SK-N-SH (cell line): ENCODE measurements at regions not wholly inside any gene's neighbourhood (a gene's known extent, or its start where the extent isn't known, plus 50 kb on each side); places are given as distances from the start of the nearest gene placed in this dataset.

Experiments
- CTCF ChIA-PET: fragments of 300-600, 350-600 bp; formaldehyde crosslinking; extraction: SDS; loops from one replicate; lab custom pipeline; 2021; lab: Yijun Ruan, JAX
- POLR2A ChIA-PET: fragments of 350-600 bp; sonication (Branson Sonifier 250); formaldehyde crosslinking; extraction: SDS; loops from one replicate; lab custom pipeline; 2020; ENCODE audit warnings: antibody characterized with exemption, inconsistent platforms; lab: Yijun Ruan, JAX
- DNase-seq: peaks from one replicate; pipeline ENCODE4 v3.0.0; 2012
- H2AFZ ChIP-seq: fragments of 200-600 bp; sonication (generic); 2 replicates; pipeline ENCODE4 v1.8.1; 2016; ENCODE audit warnings: antibody characterized with exemption, mild to moderate bottlenecking, low read depth
- H3F3A ChIP-seq: fragments of 200-600 bp; sonication (generic); replicated peaks from 2 replicates; pipeline ENCODE3; 2016; ENCODE audit warnings: antibody characterized with exemption, mild to moderate bottlenecking; ENCODE audit not compliant: insufficient read depth
- H3K27ac ChIP-seq, 2 experiments: fragments of 200-500 bp in 1 of 2; fragments of 200-600 bp in 1 of 2; sonication (Bioruptor generic) in 1 of 2; sonication (generic), shearing (Covaris generic) in 1 of 2; 2 replicates each; pipeline versions ENCODE4 v1.5.1 to v1.6.1; 2014 to 2016; ENCODE audit warnings: low read depth in 2 of 2, inconsistent platforms in 1 of 2, low read length in 1 of 2, mild to moderate bottlenecking in 1 of 2, mixed read lengths in 1 of 2
- H3K27me3 ChIP-seq: fragments of 200-600 bp; sonication (generic), shearing (Covaris generic); 2 replicates; pipeline ENCODE4 v1.6.1; 2016; ENCODE audit warnings: mixed run types; ENCODE audit not compliant: insufficient read depth
- H3K36me3 ChIP-seq, 2 experiments: fragments of 200-500 bp in 1 of 2; fragments of 200-600 bp in 1 of 2; sonication (Bioruptor generic) in 1 of 2; sonication (generic) in 1 of 2; replicated peaks in 1 of 2; 2 replicates each; pipeline versions ENCODE3 to v1.5.1; 2014 to 2016; ENCODE audit warnings: low read length in 1 of 2, mild to moderate bottlenecking in 1 of 2; ENCODE audit not compliant: insufficient read depth in 2 of 2, control insufficient read depth in 1 of 2
- H3K4me1 ChIP-seq, 2 experiments: fragments of 200-500 bp in 1 of 2; fragments of 200-600 bp in 1 of 2; sonication (Bioruptor generic) in 1 of 2; sonication (generic), shearing (Covaris generic) in 1 of 2; 2 replicates each; pipeline versions ENCODE4 v1.5.1 to v1.6.1; 2014 to 2016; ENCODE audit warnings: low read depth in 1 of 2, low read length in 1 of 2, mixed run types in 1 of 2; ENCODE audit not compliant: insufficient read depth in 2 of 2, control insufficient read depth in 1 of 2
- H3K4me2 ChIP-seq: fragments of 200-600 bp; sonication (generic), shearing (Covaris generic); 2 replicates; pipeline ENCODE4 v1.6.1; 2017; ENCODE audit warnings: mixed run types
- H3K4me3 ChIP-seq, 2 experiments: fragments of 200-500 bp in 1 of 2; fragments of 200-600 bp in 1 of 2; sonication (Bioruptor generic) in 1 of 2; sonication (generic), shearing (Covaris generic) in 1 of 2; 2 replicates each; pipeline versions ENCODE4 v1.5.1 to v1.8.1; 2014 to 2016; ENCODE audit warnings: low read depth in 2 of 2, inconsistent platforms in 1 of 2, low read length in 1 of 2, mild to moderate bottlenecking in 1 of 2, mixed read lengths in 1 of 2, moderate library complexity in 1 of 2
- H3K79me2 ChIP-seq: fragments of 200-600 bp; sonication (generic); 2 replicates; pipeline ENCODE4 v1.8.1; 2017; ENCODE audit warnings: mild to moderate bottlenecking; ENCODE audit not compliant: insufficient read depth
- H3K9ac ChIP-seq: fragments of 200-600 bp; sonication (generic); 2 replicates; pipeline ENCODE4 v1.6.1; 2017; ENCODE audit warnings: mixed run types
- H3K9me2 ChIP-seq: fragments of 200-600 bp; sonication (generic); 2 replicates; pipeline ENCODE4 v1.6.1; 2017; ENCODE audit warnings: mixed run types
- H3K9me3 ChIP-seq: fragments of 200-600 bp; sonication (generic); 2 replicates; pipeline ENCODE4 v1.6.1; 2017; ENCODE audit warnings: mixed run types, mild to moderate bottlenecking, moderate library complexity
- H4K20me1 ChIP-seq: fragments of 200-600 bp; sonication (generic); 2 replicates; pipeline ENCODE4 v1.6.1; 2017; ENCODE audit warnings: mild to moderate bottlenecking, mixed run types; ENCODE audit not compliant: insufficient read depth
- CTCF ChIP-seq: fragments of 200-600 bp; sonication (generic); IDR thresholded peaks from 2 replicates; pipeline ENCODE4 v1.6.1; 2017; ENCODE audit warnings: antibody characterized with exemption, mild to moderate bottlenecking, moderate library complexity
- EZH2phosphoT487 ChIP-seq: fragments of 200-600 bp; sonication (generic); IDR thresholded peaks from 2 replicates; pipeline ENCODE4 v1.6.1; 2017; ENCODE audit warnings: low read depth, mixed run types, mild to moderate bottlenecking, antibody characterized with exemption, moderate library complexity, borderline replicate concordance
- GABPA ChIP-seq: IDR thresholded peaks from 2 replicates; pipeline ENCODE4 v1.4.0; 2012; ENCODE audit warnings: low read depth, mild to moderate bottlenecking
- GATA2 ChIP-seq: sonication (generic); formaldehyde crosslinking; IDR thresholded peaks from 2 replicates; pipeline ENCODE4 v1.5.0; 2020; ENCODE audit warnings: mild to moderate bottlenecking, missing genetic modification reagents
- JUND ChIP-seq: IDR thresholded peaks from 2 replicates; pipeline ENCODE4 v1.4.0; 2012
- MAX ChIP-seq: IDR thresholded peaks from 2 replicates; pipeline ENCODE4 v1.4.0; 2012; ENCODE audit warnings: low read depth
- MXI1 ChIP-seq: IDR thresholded peaks from 2 replicates; pipeline ENCODE4 v1.6.1; 2012; ENCODE audit warnings: mild to moderate bottlenecking, low read depth, low read length, improper control_type of control experiment
- NFIC ChIP-seq: IDR thresholded peaks from 2 replicates; pipeline ENCODE4 v1.4.0; 2012; ENCODE audit warnings: borderline replicate concordance
- NRF1 ChIP-seq: IDR thresholded peaks from 2 replicates; pipeline ENCODE4 v1.6.1; 2012; ENCODE audit warnings: low read depth, mild to moderate bottlenecking, low read length
- PBX3 ChIP-seq: IDR thresholded peaks from 2 replicates; pipeline ENCODE4; 2012
- RAD21 ChIP-seq: IDR thresholded peaks from 2 replicates; pipeline ENCODE4 v1.6.1; 2012; ENCODE audit warnings: mild to moderate bottlenecking, low read length
- RCOR1 ChIP-seq: fragments of 150-350 bp; IDR thresholded peaks from 2 replicates; pipeline ENCODE4 v1.6.1; 2017; ENCODE audit warnings: antibody characterized with exemption, low read length
- RXRA ChIP-seq: IDR thresholded peaks from 2 replicates; pipeline ENCODE4 v1.4.0; 2012; ENCODE audit warnings: low read depth, mild to moderate bottlenecking, borderline replicate concordance
- SIN3A ChIP-seq: IDR thresholded peaks from 2 replicates; pipeline ENCODE4 v1.6.1; 2012; ENCODE audit warnings: low read depth, mild to moderate bottlenecking, low read length, moderate library complexity, borderline replicate concordance
- TAF1 ChIP-seq: IDR thresholded peaks from 2 replicates; pipeline ENCODE4 v1.6.1; 2012; ENCODE audit warnings: low read depth, mild to moderate bottlenecking, low read length, moderate library complexity, borderline replicate concordance
- TEAD4 ChIP-seq: IDR thresholded peaks from 2 replicates; pipeline ENCODE4 v1.4.0; 2012; ENCODE audit warnings: mild to moderate bottlenecking, borderline replicate concordance; ENCODE audit not compliant: insufficient read depth
- USF1 ChIP-seq: IDR thresholded peaks from 2 replicates; pipeline ENCODE4 v1.4.0; 2012; ENCODE audit warnings: low read depth, borderline replicate concordance
- USF2 ChIP-seq: fragments of 150-350 bp; IDR thresholded peaks from 2 replicates; pipeline ENCODE4 v1.6.1; 2017; ENCODE audit warnings: antibody characterized with exemption, low read length, low read depth, borderline replicate concordance
- ZBTB33 ChIP-seq: IDR thresholded peaks from 2 replicates; pipeline ENCODE4 v1.4.0; 2012; ENCODE audit warnings: low read depth, borderline replicate concordance
- WGBS: methylation state at CpG from one replicate; pipeline ENCODE4 v1.1.6; 2017; ENCODE audit warnings: low lambda C conversion rate; 5-methylcytosine and 5-hydroxymethylcytosine counted together

GRCh38 chr10:10053051-10053450 lies 964.6 kb upstream of the CELF2 start (continued):
- TF ChIP-seq TEAD4: no peak
- TF ChIP-seq PBX3: no peak
- TF ChIP-seq MXI1: no peak
- TF ChIP-seq, all 33 proteins: peak for 0

GRCh38 chr10:10054466-10054865 lies 963.2 kb upstream of the CELF2 start:
- H3K79me2 ChIP-seq: no peaks in the 10 kb centered on the region
- DNase-seq: no peak
- POLR2A ChIA-PET: no interaction called here
- H3F3A ChIP-seq: no peaks in the 10 kb centered on the region
- H3K4me3 ChIP-seq: no peak overlapping the region
- no peak for TF ChIP-seq USF2
- no peak for TF ChIP-seq SIN3A
- TF ChIP-seq GABPA: no peak
- no peak for TF ChIP-seq MAX
- no peak for TF ChIP-seq RXRA
- no peak for TF ChIP-seq NFIC
- TF ChIP-seq RAD21: no peak
- no peak for TF ChIP-seq GATA2 (CRISPR knock-in tag)
- TF ChIP-seq CTCF: no peak
- no peak for TF ChIP-seq RCOR1
- TF ChIP-seq PBX3: no peak
- TF ChIP-seq EZH2phosphoT487: no peak
- no peak for TF ChIP-seq JUND
- TF ChIP-seq USF1: no peak
- no peak for TF ChIP-seq NRF1
- no peak for TF ChIP-seq TAF1
- no peak for TF ChIP-seq ZBTB33
- TF ChIP-seq, all 33 proteins: peak for 0
- WGBS: 28% methylated on average over 7 of the region's 7 CpGs
- Histone ChIP-seq H4K20me1 (no peaks in the 10 kb centered on the region), H3K9ac (no peak overlapping the region), H3K27me3 (no peaks in the 10 kb centered on the region), H3K4me2 (no peak overlapping the region), H3K27ac (no peak overlapping the region), H3K9me2 (no peaks in the 10 kb centered on the region), H3K36me3 (no peaks in the 10 kb centered on the region), H3K9me3 (no peaks in the 10 kb centered on the region; the same call in 1 of the 2 replicates), H3K4me1 (no peaks in the 10 kb centered on the region), H2AFZ (no peak overlapping the region)
- CTCF ChIA-PET: no interaction called here
